ENCODE measurements at regions not wholly inside any gene's neighbourhood (a gene's known extent, or its start where the extent isn't known, plus 50 kb on each side); places are given as distances from the start of the nearest gene placed in this dataset.

GRCh38 chr2:71798266-71799012 is 345.1 kb downstream of the DYSF start:
- in situ Hi-C loops (cut with HindIII; ENCODE audit: low sequenced_read_pairs): no loop called here
- no peak overlapping the region for H3K4me3 ChIP-seq (ENCODE audit: low read depth, low read length)
- peak; percentile 13 for DNase-seq (ENCODE audit: low read depth, low spot score)

GRCh38 chr2:71797035-71797810 is 343.9 kb downstream of the DYSF start:
- no peak for DNase-seq (ENCODE audit: low read depth, low spot score)
- in situ Hi-C loops (cut with HindIII; ENCODE audit: low sequenced_read_pairs): no loop called here
- no peak for TF ChIP-seq CTCF (IDR thresholded peaks at IDR 0.05; ENCODE audit: low read depth, low read length)
- H3K4me3 ChIP-seq (ENCODE audit: low read depth, low read length): no peak overlapping the region

More at GRCh38 chr2:71798266-71799012, 345.1 kb downstream of the DYSF start:
- peak; percentile 83 for TF ChIP-seq CTCF (IDR thresholded peaks at IDR 0.05; ENCODE audit: low read depth, low read length)

- no peak for TF ChIP-seq CTCF (IDR thresholded peaks at IDR 0.05; ENCODE audit: low read depth, low read length)
- in situ Hi-C loops (cut with HindIII; ENCODE audit: low sequenced_read_pairs): no loop called here
- H3K4me3 ChIP-seq (ENCODE audit: low read depth, low read length): no peak overlapping the region
- peak; percentile 15 for DNase-seq (ENCODE audit: low read depth, low spot score)
Observed at GRCh38 chr2:71796174-71796593, 342.8 kb downstream of the DYSF start.

GRCh38 chr2:71795486-71795885 is 342.1 kb downstream of the DYSF start:
- in situ Hi-C loops (cut with HindIII; ENCODE audit: low sequenced_read_pairs): no loop called here
- DNase-seq (ENCODE audit: low read depth, low spot score): no peak

GRCh38 chr2:71794611-71795010 is 341.2 kb downstream of the DYSF start:
- DNase-seq (ENCODE audit: low read depth, low spot score): no peak
- no peak for TF ChIP-seq CTCF (IDR thresholded peaks at IDR 0.05; ENCODE audit: low read depth, low read length)
- H3K4me3 ChIP-seq (ENCODE audit: low read depth, low read length): no peak overlapping the region
- in situ Hi-C loops (cut with HindIII; ENCODE audit: low sequenced_read_pairs): no loop called here

More at GRCh38 chr2:71795486-71795885, 342.1 kb downstream of the DYSF start:
- TF ChIP-seq CTCF (IDR thresholded peaks at IDR 0.05; ENCODE audit: low read depth, low read length): no peak
- no peak overlapping the region for H3K4me3 ChIP-seq (ENCODE audit: low read depth, low read length)

GRCh38 chr2:71793926-71794325 is 340.6 kb downstream of the DYSF start:
- H3K4me3 ChIP-seq (ENCODE audit: low read depth, low read length): no peak overlapping the region
- in situ Hi-C loops (cut with HindIII; ENCODE audit: low sequenced_read_pairs): no loop called here
- no peak for TF ChIP-seq CTCF (IDR thresholded peaks at IDR 0.05; ENCODE audit: low read depth, low read length)
- DNase-seq (ENCODE audit: low read depth, low spot score): no peak
